ENCODE measurements at regions not wholly inside any gene's neighbourhood (a gene's known extent, or its start where the extent isn't known, plus 50 kb on each side); places are given as distances from the start of the nearest gene placed in this dataset.

DNA sequence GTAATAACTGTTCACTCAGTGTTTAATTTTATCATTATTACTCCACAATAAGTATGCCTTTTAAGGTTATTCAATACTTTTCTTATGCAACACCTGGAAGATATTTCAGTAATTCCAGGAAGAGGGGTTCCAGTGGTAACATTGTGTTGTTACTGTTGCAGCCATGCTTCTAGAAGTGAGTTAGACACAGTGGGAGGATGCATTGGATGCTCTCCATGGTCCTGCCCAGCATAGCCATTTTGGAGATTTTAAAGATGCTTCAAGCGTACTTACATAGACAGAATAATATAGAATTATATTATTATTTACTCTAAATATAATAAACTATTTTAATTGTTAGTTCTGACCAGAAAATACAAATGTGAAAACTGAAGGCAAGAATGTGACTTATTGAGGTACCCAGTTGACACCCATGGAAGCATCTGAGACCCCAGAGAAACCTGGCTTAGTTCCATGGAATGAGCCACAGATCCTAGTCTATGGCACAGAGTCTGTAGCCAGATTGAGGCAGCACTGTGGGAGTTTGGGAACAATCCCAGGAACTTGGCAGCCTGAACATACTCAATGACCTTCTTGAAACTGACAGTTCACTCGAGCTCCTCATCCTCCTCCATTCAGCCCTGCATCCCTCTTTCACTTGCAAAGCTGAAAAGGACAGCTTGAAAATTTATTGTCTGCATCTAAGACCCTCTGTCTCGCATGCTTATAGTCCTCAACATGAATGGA lies 190.1 kb upstream of the HS3ST4 start:
- ChIA-PET POLR2A (no interaction called here), CTCF (no interaction called here)
- H3K27me3 Mint-ChIP-seq (ENCODE audit: low read depth) = no peaks in the 10 kb centered on the region
- no peak overlapping the region for H3K27ac Mint-ChIP-seq
- 0 out of 2 replicates have a peak, but pooled peaks cover 3% of the 10 kb centered on the region for H3K4me1 Mint-ChIP-seq
- H3K9me3 Mint-ChIP-seq = no peaks in the 10 kb centered on the region
- H3K36me3 Mint-ChIP-seq = no peaks in the 10 kb centered on the region
- no peak for ATAC-seq
- no peak for TF ChIP-seq SMAD4 (CRISPR knock-in tag; IDR thresholded peaks at IDR 0.05)
- DNase-seq (ENCODE audit: low spot score) = no peak
- no peak overlapping the region for H3K4me3 Mint-ChIP-seq

DNA sequence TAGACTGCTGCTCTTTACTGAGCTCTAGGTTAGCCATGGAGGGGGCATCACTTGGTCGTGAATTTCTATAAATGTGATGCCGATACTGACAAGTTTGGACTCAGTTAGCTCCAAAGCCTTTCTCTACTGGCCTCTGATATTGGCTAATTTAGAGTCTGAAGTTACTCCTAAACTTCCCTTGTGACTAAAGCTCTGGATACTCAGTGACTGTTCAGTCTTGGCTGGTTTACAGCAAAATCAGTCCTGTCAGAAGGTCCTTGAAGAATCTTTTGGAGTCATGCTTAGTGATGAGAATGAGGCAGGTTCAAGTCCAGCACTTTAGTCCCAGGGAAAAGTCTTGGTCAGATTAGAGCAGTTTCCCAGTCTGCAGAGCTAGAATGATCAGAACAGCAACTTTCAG lies 197.5 kb upstream of the HS3ST4 start:
- H3K4me3 Mint-ChIP-seq = no peak overlapping the region
- no peak for ATAC-seq

More for the DNA sequence above, 197.5 kb upstream of the HS3ST4 start:
- ChIA-PET POLR2A (no interaction called here), CTCF (no interaction called here)
- no peak for DNase-seq (ENCODE audit: low spot score)
- Mint-ChIP-seq H3K4me1 (no peaks in the 10 kb centered on the region), H3K9me3 (peaks cover 17% of the 10 kb centered on the region), H3K36me3 (no peaks in the 10 kb centered on the region), H3K27me3 (ENCODE audit: low read depth) (no peaks in the 10 kb centered on the region), H3K27ac (no peak overlapping the region)
- TF ChIP-seq ATF1 (CRISPR knock-in tag; IDR thresholded peaks at IDR 0.05) (no peak), NR3C1 (CRISPR knock-in tag; conservative IDR thresholded peaks at IDR 0.05; ENCODE audit: low read depth) (no peak), FOXJ3 (CRISPR knock-in tag; IDR thresholded peaks at IDR 0.05; ENCODE audit: borderline replicate concordance) (no peak), FOXP1 (CRISPR knock-in tag; IDR thresholded peaks at IDR 0.05; ENCODE audit: borderline replicate concordance) (no peak), ZNF219 (CRISPR knock-in tag; IDR thresholded peaks at IDR 0.05; ENCODE audit: borderline replicate concordance) (no peak), ESRRA (CRISPR knock-in tag; IDR thresholded peaks at IDR 0.05; ENCODE audit: borderline replicate concordance) (no peak), KAT7 (CRISPR knock-in tag; IDR thresholded peaks at IDR 0.05; ENCODE audit: borderline replicate concordance) (no peak), NFE2L1 (CRISPR knock-in tag; IDR thresholded peaks at IDR 0.05) (no peak)
- TF ChIP-seq, protein P1, sequence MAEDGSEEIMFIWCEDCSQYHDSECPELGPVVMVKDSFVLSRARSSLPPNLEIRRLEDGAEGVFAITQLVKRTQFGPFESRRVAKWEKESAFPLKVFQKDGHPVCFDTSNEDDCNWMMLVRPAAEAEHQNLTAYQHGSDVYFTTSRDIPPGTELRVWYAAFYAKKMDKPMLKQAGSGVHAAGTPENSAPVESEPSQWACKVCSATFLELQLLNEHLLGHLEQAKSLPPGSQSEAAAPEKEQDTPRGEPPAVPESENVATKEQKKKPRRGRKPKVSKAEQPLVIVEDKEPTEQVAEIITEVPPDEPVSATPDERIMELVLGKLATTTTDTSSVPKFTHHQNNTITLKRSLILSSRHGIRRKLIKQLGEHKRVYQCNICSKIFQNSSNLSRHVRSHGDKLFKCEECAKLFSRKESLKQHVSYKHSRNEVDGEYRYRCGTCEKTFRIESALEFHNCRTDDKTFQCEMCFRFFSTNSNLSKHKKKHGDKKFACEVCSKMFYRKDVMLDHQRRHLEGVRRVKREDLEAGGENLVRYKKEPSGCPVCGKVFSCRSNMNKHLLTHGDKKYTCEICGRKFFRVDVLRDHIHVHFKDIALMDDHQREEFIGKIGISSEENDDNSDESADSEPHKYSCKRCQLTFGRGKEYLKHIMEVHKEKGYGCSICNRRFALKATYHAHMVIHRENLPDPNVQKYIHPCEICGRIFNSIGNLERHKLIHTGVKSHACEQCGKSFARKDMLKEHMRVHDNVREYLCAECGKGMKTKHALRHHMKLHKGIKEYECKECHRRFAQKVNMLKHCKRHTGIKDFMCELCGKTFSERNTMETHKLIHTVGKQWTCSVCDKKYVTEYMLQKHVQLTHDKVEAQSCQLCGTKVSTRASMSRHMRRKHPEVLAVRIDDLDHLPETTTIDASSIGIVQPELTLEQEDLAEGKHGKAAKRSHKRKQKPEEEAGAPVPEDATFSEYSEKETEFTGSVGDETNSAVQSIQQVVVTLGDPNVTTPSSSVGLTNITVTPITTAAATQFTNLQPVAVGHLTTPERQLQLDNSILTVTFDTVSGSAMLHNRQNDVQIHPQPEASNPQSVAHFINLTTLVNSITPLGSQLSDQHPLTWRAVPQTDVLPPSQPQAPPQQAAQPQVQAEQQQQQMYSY (CRISPR knock-in tag; IDR thresholded peaks at IDR 0.05) = no peak
- TF ChIP-seq, protein P2, sequence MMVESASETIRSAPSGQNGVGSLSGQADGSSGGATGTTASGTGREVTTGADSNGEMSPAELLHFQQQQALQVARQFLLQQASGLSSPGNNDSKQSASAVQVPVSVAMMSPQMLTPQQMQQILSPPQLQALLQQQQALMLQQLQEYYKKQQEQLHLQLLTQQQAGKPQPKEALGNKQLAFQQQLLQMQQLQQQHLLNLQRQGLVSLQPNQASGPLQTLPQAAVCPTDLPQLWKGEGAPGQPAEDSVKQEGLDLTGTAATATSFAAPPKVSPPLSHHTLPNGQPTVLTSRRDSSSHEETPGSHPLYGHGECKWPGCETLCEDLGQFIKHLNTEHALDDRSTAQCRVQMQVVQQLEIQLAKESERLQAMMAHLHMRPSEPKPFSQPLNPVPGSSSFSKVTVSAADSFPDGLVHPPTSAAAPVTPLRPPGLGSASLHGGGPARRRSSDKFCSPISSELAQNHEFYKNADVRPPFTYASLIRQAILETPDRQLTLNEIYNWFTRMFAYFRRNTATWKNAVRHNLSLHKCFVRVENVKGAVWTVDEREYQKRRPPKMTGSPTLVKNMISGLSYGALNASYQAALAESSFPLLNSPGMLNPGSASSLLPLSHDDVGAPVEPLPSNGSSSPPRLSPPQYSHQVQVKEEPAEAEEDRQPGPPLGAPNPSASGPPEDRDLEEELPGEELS (CRISPR knock-in tag; IDR thresholded peaks at IDR 0.05) = no peak
- TF ChIP-seq, protein P3, sequence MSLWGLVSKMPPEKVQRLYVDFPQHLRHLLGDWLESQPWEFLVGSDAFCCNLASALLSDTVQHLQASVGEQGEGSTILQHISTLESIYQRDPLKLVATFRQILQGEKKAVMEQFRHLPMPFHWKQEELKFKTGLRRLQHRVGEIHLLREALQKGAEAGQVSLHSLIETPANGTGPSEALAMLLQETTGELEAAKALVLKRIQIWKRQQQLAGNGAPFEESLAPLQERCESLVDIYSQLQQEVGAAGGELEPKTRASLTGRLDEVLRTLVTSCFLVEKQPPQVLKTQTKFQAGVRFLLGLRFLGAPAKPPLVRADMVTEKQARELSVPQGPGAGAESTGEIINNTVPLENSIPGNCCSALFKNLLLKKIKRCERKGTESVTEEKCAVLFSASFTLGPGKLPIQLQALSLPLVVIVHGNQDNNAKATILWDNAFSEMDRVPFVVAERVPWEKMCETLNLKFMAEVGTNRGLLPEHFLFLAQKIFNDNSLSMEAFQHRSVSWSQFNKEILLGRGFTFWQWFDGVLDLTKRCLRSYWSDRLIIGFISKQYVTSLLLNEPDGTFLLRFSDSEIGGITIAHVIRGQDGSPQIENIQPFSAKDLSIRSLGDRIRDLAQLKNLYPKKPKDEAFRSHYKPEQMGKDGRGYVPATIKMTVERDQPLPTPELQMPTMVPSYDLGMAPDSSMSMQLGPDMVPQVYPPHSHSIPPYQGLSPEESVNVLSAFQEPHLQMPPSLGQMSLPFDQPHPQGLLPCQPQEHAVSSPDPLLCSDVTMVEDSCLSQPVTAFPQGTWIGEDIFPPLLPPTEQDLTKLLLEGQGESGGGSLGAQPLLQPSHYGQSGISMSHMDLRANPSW (CRISPR knock-in tag; conservative IDR thresholded peaks at IDR 0.05; ENCODE audit: low read depth) = no peak
- TF ChIP-seq, protein P4, sequence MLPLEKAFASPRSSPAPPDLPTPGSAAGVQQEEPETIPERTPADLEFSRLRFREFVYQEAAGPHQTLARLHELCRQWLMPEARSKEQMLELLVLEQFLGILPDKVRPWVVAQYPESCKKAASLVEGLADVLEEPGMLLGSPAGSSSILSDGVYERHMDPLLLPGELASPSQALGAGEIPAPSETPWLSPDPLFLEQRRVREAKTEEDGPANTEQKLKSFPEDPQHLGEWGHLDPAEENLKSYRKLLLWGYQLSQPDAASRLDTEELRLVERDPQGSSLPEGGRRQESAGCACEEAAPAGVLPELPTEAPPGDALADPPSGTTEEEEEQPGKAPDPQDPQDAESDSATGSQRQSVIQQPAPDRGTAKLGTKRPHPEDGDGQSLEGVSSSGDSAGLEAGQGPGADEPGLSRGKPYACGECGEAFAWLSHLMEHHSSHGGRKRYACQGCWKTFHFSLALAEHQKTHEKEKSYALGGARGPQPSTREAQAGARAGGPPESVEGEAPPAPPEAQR (CRISPR knock-in tag; IDR thresholded peaks at IDR 0.05) = no peak
- TF ChIP-seq, protein P5, sequence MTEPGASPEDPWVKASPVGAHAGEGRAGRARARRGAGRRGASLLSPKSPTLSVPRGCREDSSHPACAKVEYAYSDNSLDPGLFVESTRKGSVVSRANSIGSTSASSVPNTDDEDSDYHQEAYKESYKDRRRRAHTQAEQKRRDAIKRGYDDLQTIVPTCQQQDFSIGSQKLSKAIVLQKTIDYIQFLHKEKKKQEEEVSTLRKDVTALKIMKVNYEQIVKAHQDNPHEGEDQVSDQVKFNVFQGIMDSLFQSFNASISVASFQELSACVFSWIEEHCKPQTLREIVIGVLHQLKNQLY (CRISPR knock-in tag; IDR thresholded peaks at IDR 0.05) = no peak
- TF ChIP-seq, protein P6, sequence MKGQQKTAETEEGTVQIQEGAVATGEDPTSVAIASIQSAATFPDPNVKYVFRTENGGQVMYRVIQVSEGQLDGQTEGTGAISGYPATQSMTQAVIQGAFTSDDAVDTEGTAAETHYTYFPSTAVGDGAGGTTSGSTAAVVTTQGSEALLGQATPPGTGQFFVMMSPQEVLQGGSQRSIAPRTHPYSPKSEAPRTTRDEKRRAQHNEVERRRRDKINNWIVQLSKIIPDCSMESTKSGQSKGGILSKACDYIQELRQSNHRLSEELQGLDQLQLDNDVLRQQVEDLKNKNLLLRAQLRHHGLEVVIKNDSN (CRISPR knock-in tag; IDR thresholded peaks at IDR 0.05) = no peak
- TF ChIP-seq, protein P7, sequence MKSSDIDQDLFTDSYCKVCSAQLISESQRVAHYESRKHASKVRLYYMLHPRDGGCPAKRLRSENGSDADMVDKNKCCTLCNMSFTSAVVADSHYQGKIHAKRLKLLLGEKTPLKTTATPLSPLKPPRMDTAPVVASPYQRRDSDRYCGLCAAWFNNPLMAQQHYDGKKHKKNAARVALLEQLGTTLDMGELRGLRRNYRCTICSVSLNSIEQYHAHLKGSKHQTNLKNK (CRISPR knock-in tag; IDR thresholded peaks at IDR 0.05) = no peak

All from WTC11 (cell line).